ENCODE measurements at regions not wholly inside any gene's neighbourhood (a gene's known extent, or its start where the extent isn't known, plus 50 kb on each side); places are given as distances from the start of the nearest gene placed in this dataset.

DNA sequence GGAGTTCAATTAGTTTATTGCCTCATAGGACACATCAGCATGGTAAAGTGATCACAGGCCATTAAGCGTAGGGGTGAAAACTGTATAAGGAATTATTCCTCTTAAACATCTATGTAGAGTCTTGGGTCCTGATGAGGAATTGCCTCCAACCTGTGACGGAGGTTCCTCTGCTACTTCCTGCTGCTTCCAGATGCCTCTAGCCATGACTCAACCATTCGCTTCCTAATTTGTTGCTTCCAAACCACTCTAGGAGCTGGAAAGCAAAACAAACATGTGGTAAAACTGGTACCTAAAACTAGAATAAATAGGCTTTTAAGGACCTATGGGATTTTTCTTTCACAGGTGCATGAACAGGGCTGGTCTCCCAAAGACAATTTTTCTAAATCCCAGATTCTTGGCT, 253.8 kb downstream of the KLF12 start:
- H3K14ac ChIP-seq (ENCODE audit: low read length in 2 of 2) = no peak overlapping the region
- no peak overlapping the region for H4K91ac ChIP-seq (ENCODE audit: low read length)

DNA sequence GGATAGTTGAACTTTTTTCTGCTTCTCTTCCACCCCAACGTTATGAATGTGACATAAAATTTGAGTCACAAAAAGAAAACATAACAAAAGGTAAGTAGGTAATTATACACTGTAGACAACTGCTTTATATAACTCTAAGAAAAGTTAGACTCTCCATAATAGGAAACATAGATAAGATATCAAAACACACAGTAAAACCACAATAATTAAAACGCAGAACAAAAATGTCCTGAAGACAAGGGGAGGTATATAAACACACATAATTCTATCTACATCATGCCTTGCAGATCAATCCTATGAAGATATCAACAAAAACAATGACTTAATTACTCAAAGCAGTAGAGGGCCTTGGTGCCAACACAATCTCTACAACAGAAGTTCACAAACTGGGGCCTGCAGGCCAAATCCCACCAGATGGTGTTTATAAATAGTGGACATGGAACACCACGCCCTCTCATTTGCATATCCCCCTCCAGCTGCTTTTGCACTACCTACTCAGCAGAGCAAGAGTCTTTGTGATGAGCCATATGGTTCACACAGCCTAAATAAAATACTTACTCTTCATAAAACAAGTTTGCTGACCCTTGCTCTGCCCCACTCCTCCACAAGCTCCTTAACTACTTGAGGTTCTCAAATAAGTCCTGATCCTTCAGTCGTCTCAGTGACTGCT, 254.7 kb downstream of the KLF12 start:
- Histone ChIP-seq H3K4me3 (ENCODE audit: insufficient read depth in 1 of 2, low read depth in 1 of 2, low read length in 2 of 2) (no peak overlapping the region), H3K4me1 (ENCODE audit: control insufficient read depth, insufficient read depth, low read depth, low read length) (no peaks in the 10 kb centered on the region), H2BK12ac (ENCODE audit: low read length in 2 of 2) (no peak overlapping the region), H3K23ac (ENCODE audit: low read length in 2 of 2) (no peak overlapping the region), H3K27me3 (ENCODE audit: control insufficient read depth in 1 of 2, insufficient read depth in 1 of 2, low read length in 2 of 2) (no peaks in the 10 kb centered on the region), H3K14ac (ENCODE audit: low read length in 2 of 2) (no peak overlapping the region), H2BK120ac (ENCODE audit: low read depth, low read length) (no peak overlapping the region), H2BK5ac (ENCODE audit: low read depth, low read length, poor library complexity, severe bottlenecking) (no peak overlapping the region), H3K79me1 (replicated peaks; ENCODE audit: low read length, poor library complexity, severe bottlenecking) (peaks cover 14% of the 10 kb centered on the region), H3K4ac (ENCODE audit: low read depth in 1 of 2, low read length in 2 of 2) (no peak overlapping the region), H3K18ac (ENCODE audit: low read depth in 1 of 2, low read length in 2 of 2) (no peak overlapping the region), H2AK5ac (ENCODE audit: low read length, severe bottlenecking) (no peak overlapping the region), H2AFZ (ENCODE audit: low read depth, low read length) (no peak overlapping the region), H3K9me3 (ENCODE audit: control insufficient read depth, low read length) (peaks cover 13% of the 10 kb centered on the region), H3K9ac (ENCODE audit: low read length) (no peak overlapping the region), H3K27ac (ENCODE audit: low read length, poor library complexity, severe bottlenecking) (no peak overlapping the region), H4K91ac (ENCODE audit: low read length) (no peak overlapping the region), H4K8ac (ENCODE audit: low read length) (no peak overlapping the region), H2BK15ac (ENCODE audit: low read depth, poor library complexity, severe bottlenecking) (no peak overlapping the region), H3K4me2 (ENCODE audit: low read length, poor library complexity, severe bottlenecking) (no peak overlapping the region), H3K36me3 (ENCODE audit: control insufficient read depth in 1 of 2, insufficient read depth in 2 of 2, low read depth in 1 of 2, low read length in 2 of 2) (no peaks in the 10 kb centered on the region)
- 74% methylated on average over 3 of the region's 4 CpGs for WGBS
- peak; percentile 11 for DNase-seq

More for the DNA sequence above, 253.8 kb downstream of the KLF12 start:
- DNase-seq = peak; percentile 47
- Histone ChIP-seq H3K4me3 (ENCODE audit: insufficient read depth in 1 of 2, low read depth in 1 of 2, low read length in 2 of 2) (no peak overlapping the region), H3K23ac (ENCODE audit: low read length in 2 of 2) (no peak overlapping the region), H3K4me2 (ENCODE audit: low read length, poor library complexity, severe bottlenecking) (no peak overlapping the region), H2BK12ac (ENCODE audit: low read length in 2 of 2) (no peak overlapping the region), H2AK5ac (ENCODE audit: low read length, severe bottlenecking) (no peak overlapping the region), H2BK15ac (ENCODE audit: low read depth, poor library complexity, severe bottlenecking) (no peak overlapping the region), H3K9me3 (ENCODE audit: control insufficient read depth, low read length) (peaks cover 13% of the 10 kb centered on the region), H3K79me1 (replicated peaks; ENCODE audit: low read length, poor library complexity, severe bottlenecking) (peaks cover 14% of the 10 kb centered on the region), H3K4ac (ENCODE audit: low read depth in 1 of 2, low read length in 2 of 2) (no peak overlapping the region), H3K27me3 (ENCODE audit: control insufficient read depth in 1 of 2, insufficient read depth in 1 of 2, low read length in 2 of 2) (no peaks in the 10 kb centered on the region), H3K36me3 (ENCODE audit: control insufficient read depth in 1 of 2, insufficient read depth in 2 of 2, low read depth in 1 of 2, low read length in 2 of 2) (no peaks in the 10 kb centered on the region), H2BK5ac (ENCODE audit: low read depth, low read length, poor library complexity, severe bottlenecking) (no peak overlapping the region), H2BK120ac (ENCODE audit: low read depth, low read length) (no peak overlapping the region), H3K4me1 (ENCODE audit: control insufficient read depth, insufficient read depth, low read depth, low read length) (no peaks in the 10 kb centered on the region), H4K8ac (ENCODE audit: low read length) (no peak overlapping the region), H2AFZ (ENCODE audit: low read depth, low read length) (no peak overlapping the region), H3K18ac (ENCODE audit: low read depth in 1 of 2, low read length in 2 of 2) (no peak overlapping the region), H3K9ac (ENCODE audit: low read length) (no peak overlapping the region), H3K27ac (ENCODE audit: low read length, poor library complexity, severe bottlenecking) (no peak overlapping the region)
- WGBS = 55% methylated on average over 2 of the region's 3 CpGs

GRCh38 chr13:73877399-73877798, 256.8 kb downstream of the KLF12 start:
- Histone ChIP-seq H4K8ac (ENCODE audit: low read length) (no peak overlapping the region), H3K4ac (ENCODE audit: low read depth in 1 of 2, low read length in 2 of 2) (no peak overlapping the region), H3K9me3 (ENCODE audit: control insufficient read depth, low read length) (peaks cover 13% of the 10 kb centered on the region), H3K4me2 (ENCODE audit: low read length, poor library complexity, severe bottlenecking) (no peak overlapping the region), H3K9ac (ENCODE audit: low read length) (no peak overlapping the region), H2BK120ac (ENCODE audit: low read depth, low read length) (no peak overlapping the region), H2BK5ac (ENCODE audit: low read depth, low read length, poor library complexity, severe bottlenecking) (no peak overlapping the region), H3K23ac (ENCODE audit: low read length in 2 of 2) (no peak overlapping the region), H2BK12ac (ENCODE audit: low read length in 2 of 2) (no peak overlapping the region), H3K4me1 (ENCODE audit: control insufficient read depth, insufficient read depth, low read depth, low read length) (no peaks in the 10 kb centered on the region), H3K79me1 (replicated peaks; ENCODE audit: low read length, poor library complexity, severe bottlenecking) (peaks cover 15% of the 10 kb centered on the region), H3K27me3 (ENCODE audit: control insufficient read depth in 1 of 2, insufficient read depth in 1 of 2, low read length in 2 of 2) (no peaks in the 10 kb centered on the region), H3K36me3 (ENCODE audit: control insufficient read depth in 1 of 2, insufficient read depth in 2 of 2, low read depth in 1 of 2, low read length in 2 of 2) (no peaks in the 10 kb centered on the region), H4K91ac (ENCODE audit: low read length) (no peak overlapping the region), H3K4me3 (ENCODE audit: insufficient read depth in 1 of 2, low read depth in 1 of 2, low read length in 2 of 2) (no peak overlapping the region), H3K27ac (ENCODE audit: low read length, poor library complexity, severe bottlenecking) (no peak overlapping the region), H3K14ac (ENCODE audit: low read length in 2 of 2) (no peak overlapping the region), H3K18ac (ENCODE audit: low read depth in 1 of 2, low read length in 2 of 2) (no peak overlapping the region), H2AFZ (ENCODE audit: low read depth, low read length) (no peak overlapping the region), H2AK5ac (ENCODE audit: low read length, severe bottlenecking) (no peak overlapping the region), H2BK15ac (ENCODE audit: low read depth, poor library complexity, severe bottlenecking) (no peak overlapping the region)
- DNase-seq = no peak

DNA sequence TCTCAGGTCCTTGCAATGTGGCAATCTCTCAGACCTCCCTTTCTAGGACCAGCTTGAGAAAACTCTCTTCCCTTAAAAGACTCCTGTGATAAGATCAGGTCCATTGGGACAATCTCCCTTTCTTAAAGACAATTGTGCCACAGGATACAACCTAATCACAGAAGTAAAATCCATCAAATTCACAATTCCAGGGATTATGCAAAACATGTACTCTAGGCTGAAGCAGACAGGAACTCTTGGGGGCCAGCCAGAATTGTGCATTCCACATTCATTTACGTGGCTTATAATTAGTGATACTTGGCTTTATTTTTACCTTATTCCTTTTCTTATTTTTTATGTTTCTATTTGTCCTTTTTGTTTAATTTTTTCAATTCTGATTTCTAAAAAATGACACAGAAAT, 257.9 kb downstream of the KLF12 start:
- H3K18ac ChIP-seq (ENCODE audit: low read depth in 1 of 2, low read length in 2 of 2) = no peak overlapping the region
- no peak overlapping the region for H4K8ac ChIP-seq (ENCODE audit: low read length)
- no peak overlapping the region for H4K91ac ChIP-seq (ENCODE audit: low read length)
- H3K36me3 ChIP-seq (ENCODE audit: control insufficient read depth in 1 of 2, insufficient read depth in 2 of 2, low read depth in 1 of 2, low read length in 2 of 2) = no peaks in the 10 kb centered on the region
- no peak overlapping the region for H3K14ac ChIP-seq (ENCODE audit: low read length in 2 of 2)
- no peak overlapping the region for H3K4ac ChIP-seq (ENCODE audit: low read depth in 1 of 2, low read length in 2 of 2)
- no peak overlapping the region for H2AK5ac ChIP-seq (ENCODE audit: low read length, severe bottlenecking)
- H3K27me3 ChIP-seq (ENCODE audit: control insufficient read depth in 1 of 2, insufficient read depth in 1 of 2, low read length in 2 of 2) = no peaks in the 10 kb centered on the region
- no peak overlapping the region for H3K4me3 ChIP-seq (ENCODE audit: insufficient read depth in 1 of 2, low read depth in 1 of 2, low read length in 2 of 2)
- no peak overlapping the region for H3K9ac ChIP-seq (ENCODE audit: low read length)
- no CpG with 5 or more reads among the region's 1 CpG for WGBS
- H3K23ac ChIP-seq (ENCODE audit: low read length in 2 of 2) = no peak overlapping the region
- no peak overlapping the region for H2BK120ac ChIP-seq (ENCODE audit: low read depth, low read length)
- no peak overlapping the region for H3K27ac ChIP-seq (ENCODE audit: low read length, poor library complexity, severe bottlenecking)
- H2BK15ac ChIP-seq (ENCODE audit: low read depth, poor library complexity, severe bottlenecking) = no peak overlapping the region
- H2BK5ac ChIP-seq (ENCODE audit: low read depth, low read length, poor library complexity, severe bottlenecking) = no peak overlapping the region
- no peak overlapping the region for H3K4me2 ChIP-seq (ENCODE audit: low read length, poor library complexity, severe bottlenecking)
- no peak overlapping the region for H2AFZ ChIP-seq (ENCODE audit: low read depth, low read length)
- H3K4me1 ChIP-seq (ENCODE audit: control insufficient read depth, insufficient read depth, low read depth, low read length) = no peaks in the 10 kb centered on the region
- peaks cover 15% of the 10 kb centered on the region for H3K79me1 ChIP-seq (replicated peaks; ENCODE audit: low read length, poor library complexity, severe bottlenecking)
- DNase-seq = no peak
- H3K9me3 ChIP-seq (ENCODE audit: control insufficient read depth, low read length) = peaks cover 13% of the 10 kb centered on the region
- no peak overlapping the region for H2BK12ac ChIP-seq (ENCODE audit: low read length in 2 of 2)

All from mesenchymal stem cell (in vitro differentiated cells and primary cell).